ENCODE measurements at regions not wholly inside any gene's neighbourhood (a gene's known extent, or its start where the extent isn't known, plus 50 kb on each side); places are given as distances from the start of the nearest gene placed in this dataset.
"Not testable (repeated sequence)": the region's sequence is repeated elsewhere in the genome, so short reads cannot be mapped to it uniquely, and the experiment has no call there.

DNA sequence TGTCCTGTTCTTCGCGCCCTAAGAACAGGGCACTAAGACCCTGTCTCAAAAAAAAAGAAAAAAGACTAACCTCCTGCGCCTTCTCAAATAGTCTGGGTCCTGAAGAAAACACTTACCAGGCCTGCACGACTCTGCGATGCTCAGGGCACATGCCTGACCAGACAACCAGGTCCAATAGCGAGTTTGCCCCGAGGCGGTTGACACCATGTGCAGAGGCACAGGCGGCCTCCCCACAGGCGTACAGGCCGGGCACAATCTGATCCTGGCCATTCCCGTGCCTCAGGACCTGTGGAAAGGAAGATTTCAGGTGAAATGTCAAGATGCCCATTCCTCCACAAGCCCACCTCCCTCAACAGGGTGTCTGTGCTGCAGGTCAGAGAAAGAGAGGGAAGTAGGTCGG is 65.9 kb upstream of the TNK2 start:
- TF ChIP-seq CTCF (IDR thresholded peaks at IDR 0.05); TCF7L2 (IDR thresholded peaks at IDR 0.05; ENCODE audit: low read depth, low read length): not testable (repeated sequence)

Measured in Panc1 (cell line).